HCT116 (cell line): ENCODE measurements at regions not wholly inside any gene's neighbourhood (a gene's known extent, or its start where the extent isn't known, plus 50 kb on each side); places are given as distances from the start of the nearest gene placed in this dataset.

ENCODE experiments used
- ATAC-seq: fragments of 200-7000 bp; cut with Tn5 transposase; 2 replicates; pipeline ENCODE4 v1.9.1; 2020; ENCODE audit warnings: mild to moderate bottlenecking, moderate library complexity
- BruUV-seq: library from RNA; stranded (reverse); fragments of 400-500 nt; replicated peaks from 2 replicates; lab custom pipeline; 2021; lab: Mats Ljungman, UMichigan
- CTCF ChIA-PET: fragments of 300-600 bp; sonication (Branson Sonifier 250); formaldehyde crosslinking; loops from one replicate; lab custom pipeline; 2021; ENCODE audit warnings: antibody characterized with exemption; lab: Charles Lee
- POLR2A ChIA-PET: fragments of 300-600, 350-600 bp; sonication (Branson Sonifier 250); formaldehyde crosslinking; loops from one replicate; lab custom pipeline; 2021; ENCODE audit warnings: antibody characterized with exemption; lab: Charles Lee
- RAD21 ChIA-PET, 2 experiments: fragments of 300-600 bp; sonication (Branson Sonifier 250); formaldehyde crosslinking; loops; one replicate each; lab custom pipeline; 2023; ENCODE audit warnings: low total read pairs in 2 of 2; ENCODE audit not compliant: uncharacterized antibody in 2 of 2, unreplicated experiment in 2 of 2, low non-redundant PET in 1 of 2; lab: Charles Lee
- DNase-seq: peaks from one replicate; pipeline ENCODE4 v3.0.0-alpha.2; 2010; ENCODE audit warnings: low read depth, low spot score
- H2AFZ ChIP-seq: fragments of 200-600 bp; shearing (Covaris generic), sonication (generic); 2 replicates; pipeline ENCODE4 v1.6.1; 2017; ENCODE audit warnings: low read depth, mixed run types, mixed read lengths, antibody characterized with exemption, low read length; ENCODE audit not compliant: poor library complexity, severe bottlenecking
- H3K27ac ChIP-seq: 2 replicates; pipeline ENCODE4 v1.5.1; 2012; ENCODE audit warnings: low read depth, low read length
- H3K27me3 ChIP-seq: fragments of 200-600 bp; sonication (generic); 2 replicates; pipeline ENCODE4 v1.6.1; 2016; ENCODE audit warnings: mixed run types, low read length, mixed read lengths; ENCODE audit not compliant: insufficient read depth
- H3K36me3 ChIP-seq, 2 experiments: fragments of 200-500 bp in 1 of 2; fragments of 200-600 bp in 1 of 2; sonication (Bioruptor generic) in 1 of 2; sonication (generic) in 1 of 2; 2 replicates each; pipeline versions ENCODE4 v1.5.1 to v1.6.1; 2014 to 2016; ENCODE audit warnings: low read length in 2 of 2, inconsistent platforms in 1 of 2, mixed read lengths in 1 of 2, mixed run types in 1 of 2; ENCODE audit not compliant: insufficient read depth in 2 of 2, control insufficient read depth in 1 of 2
- H3K4me1 ChIP-seq, 2 experiments: fragments of 200-600 bp in 1 of 2; sonication (generic) in 1 of 2; 2 replicates each; pipeline versions ENCODE4 v1.5.1 to v1.6.1; 2012 to 2017; ENCODE audit warnings: low read length in 2 of 2, inconsistent platforms in 1 of 2, mild to moderate bottlenecking in 1 of 2, mixed read lengths in 1 of 2, mixed run types in 1 of 2, moderate library complexity in 1 of 2; ENCODE audit not compliant: insufficient read depth in 2 of 2, control insufficient read depth in 1 of 2
- H3K4me2 ChIP-seq: fragments of 200-600 bp; sonication (generic); 2 replicates; pipeline ENCODE4 v1.6.1; 2017; ENCODE audit warnings: mixed run types, low read length, mixed read lengths
- H3K4me3 ChIP-seq, 2 experiments: fragments of 200-600 bp in 1 of 2; sonication (generic) in 1 of 2; replicated peaks in 1 of 2; 2 replicates each; pipeline ENCODE4 v1.5.1; 2011 to 2016; ENCODE audit warnings: low read length in 2 of 2, control low read depth in 1 of 2, low read depth in 1 of 2, mild to moderate bottlenecking in 1 of 2, mixed read lengths in 1 of 2, mixed run types in 1 of 2
- H3K79me2 ChIP-seq: fragments of 200-600 bp; sonication (generic); 2 replicates; pipeline ENCODE4 v1.6.1; 2017; ENCODE audit warnings: mild to moderate bottlenecking, mixed run types, low read length, moderate library complexity, mixed read lengths; ENCODE audit not compliant: insufficient read depth
- H3K9ac ChIP-seq: fragments of 200-600 bp; sonication (generic); 2 replicates; pipeline ENCODE4 v1.6.1; 2016; ENCODE audit warnings: low read length, mixed read lengths
- H3K9me2 ChIP-seq: fragments of 200-600 bp; sonication (generic), shearing (Covaris generic); 2 replicates; pipeline ENCODE4 v1.6.1; 2017; ENCODE audit warnings: mixed run types, mild to moderate bottlenecking, moderate library complexity; ENCODE audit not compliant: insufficient read depth
- H3K9me3 ChIP-seq, 2 experiments: fragments of 200-500 bp in 1 of 2; fragments of 200-600 bp in 1 of 2; sonication (Bioruptor generic) in 1 of 2; sonication (generic) in 1 of 2; 2 replicates each; pipeline ENCODE4 v1.6.1; 2014 to 2017; ENCODE audit warnings: low read length in 2 of 2, mixed read lengths in 2 of 2, inconsistent platforms in 1 of 2, low read depth in 1 of 2, mild to moderate bottlenecking in 1 of 2, mixed run types in 1 of 2, moderate library complexity in 1 of 2; ENCODE audit not compliant: control insufficient read depth in 1 of 2, insufficient read depth in 1 of 2
- H4K20me1 ChIP-seq: fragments of 200-600 bp; sonication (generic), shearing (Covaris generic); 2 replicates; pipeline ENCODE4 v1.6.1; 2017; ENCODE audit warnings: mixed run types, mild to moderate bottlenecking, moderate library complexity; ENCODE audit not compliant: insufficient read depth
- EGR1 ChIP-seq: IDR thresholded peaks from 2 replicates; pipeline ENCODE4 v1.6.1; 2012; ENCODE audit warnings: low read depth
- ELF1 ChIP-seq: IDR thresholded peaks from 2 replicates; pipeline ENCODE4 v1.6.1; 2012; ENCODE audit warnings: low read depth, borderline replicate concordance
- EZH2 ChIP-seq: fragments of 200-600 bp; sonication (generic); IDR thresholded peaks from 2 replicates; pipeline ENCODE4 v1.6.1; 2017; ENCODE audit warnings: antibody characterized with exemption, mixed run types
- FOSL1 ChIP-seq: IDR thresholded peaks from 2 replicates; pipeline ENCODE4 v1.6.1; 2012; ENCODE audit warnings: low read depth
- JUND ChIP-seq: IDR thresholded peaks from 2 replicates; pipeline ENCODE4 v1.6.1; 2012
- MAX ChIP-seq: IDR thresholded peaks from 2 replicates; pipeline ENCODE4 v1.6.1; 2012
- POLR2A ChIP-seq: IDR thresholded peaks from 2 replicates; pipeline ENCODE4 v1.7.0; 2011; ENCODE audit warnings: borderline replicate concordance; ENCODE audit not compliant: insufficient read depth, insufficient read length; ENCODE audit errors: extremely low read depth
- POLR2AphosphoS5 ChIP-seq: IDR thresholded peaks from 2 replicates; pipeline ENCODE4 v1.6.1; 2011; ENCODE audit warnings: mild to moderate bottlenecking, low read depth, low read length, moderate library complexity
- RAD21 ChIP-seq: IDR thresholded peaks from 2 replicates; pipeline ENCODE4 v1.6.1; 2012; ENCODE audit warnings: low read depth, mild to moderate bottlenecking
- REST ChIP-seq: IDR thresholded peaks from 2 replicates; pipeline ENCODE4 v1.6.1; 2012; ENCODE audit warnings: low read depth
- SRF ChIP-seq: IDR thresholded peaks from 2 replicates; pipeline ENCODE4 v1.6.1; 2012; ENCODE audit warnings: low read depth
- YY1 ChIP-seq: IDR thresholded peaks from 2 replicates; pipeline ENCODE4 v1.6.1; 2011; ENCODE audit warnings: low read length, low read depth, moderate library complexity, mild to moderate bottlenecking; ENCODE audit not compliant: insufficient replicate concordance; ENCODE audit errors: extremely low read depth
- ZBTB33 ChIP-seq: IDR thresholded peaks from 2 replicates; pipeline ENCODE4 v1.6.1; 2011; ENCODE audit warnings: mild to moderate bottlenecking, low read length, moderate library complexity; ENCODE audit not compliant: insufficient replicate concordance; ENCODE audit errors: extremely low read depth
- ZNF274 ChIP-seq: fragments of 200-500 bp; sonication (Bioruptor generic); IDR thresholded peaks from 2 replicates; pipeline ENCODE4 v1.6.1; 2014; ENCODE audit warnings: mild to moderate bottlenecking, low read depth, low read length, inconsistent platforms
- intact Hi-C: fragments of 100-400 bp; cut with micrococcal nuclease; formaldehyde crosslinking; loops from 2 replicates; pipeline ENCODE4 v1.10.0; 2022

GRCh38 chr5:28576022-28576421 is 1537.6 kb upstream of the CDH9 start:
- H2AFZ ChIP-seq, result no peak overlapping the region
- ChIA-PET CTCF (no interaction called here), RAD21 (no interaction called here), POLR2A (no interaction called here)
- ATAC-seq (no peak), DNase-seq (no peak)
- no TSS peak for BruUV-seq
- no peaks in the 10 kb centered on the region for H3K27me3 ChIP-seq
- TF ChIP-seq JUND, result no peak
- TF ChIP-seq POLR2AphosphoS5, result no peak
- no peak for TF ChIP-seq ZBTB33
- no peak for TF ChIP-seq MAX
- TF ChIP-seq POLR2A, result no peak
- TF ChIP-seq EZH2, result no peak
- TF ChIP-seq REST, result no peak
- TF ChIP-seq FOSL1, result no peak
- no peak for TF ChIP-seq EGR1
- no peak for TF ChIP-seq ZNF274
- TF ChIP-seq RAD21, result no peak
- TF ChIP-seq SRF, result no peak
- TF ChIP-seq YY1, result no peak
- TF ChIP-seq ELF1, result no peak
- no peak overlapping the region for H3K9ac ChIP-seq
- peaks cover 8 to 24% of the 10 kb centered on the region in 2 experiments; a peak in 2 of 4 replicates for H3K9me3 ChIP-seq
- no peaks in the 10 kb centered on the region for H3K79me2 ChIP-seq
- no peaks in the 10 kb centered on the region for H3K9me2 ChIP-seq
- H3K4me1 ChIP-seq, result no peaks in the 10 kb centered on the region
- H3K36me3 ChIP-seq, result no peaks in the 10 kb centered on the region
- H3K27ac ChIP-seq, result no peak overlapping the region
- intact Hi-C loops, result no loop called here
- no peak overlapping the region for H3K4me3 ChIP-seq
- H4K20me1 ChIP-seq, result no peaks in the 10 kb centered on the region
- H3K4me2 ChIP-seq, result no peak overlapping the region
